ENCODE measurements at regions not wholly inside any gene's neighbourhood (a gene's known extent, or its start where the extent isn't known, plus 50 kb on each side); places are given as distances from the start of the nearest gene placed in this dataset.

DNA sequence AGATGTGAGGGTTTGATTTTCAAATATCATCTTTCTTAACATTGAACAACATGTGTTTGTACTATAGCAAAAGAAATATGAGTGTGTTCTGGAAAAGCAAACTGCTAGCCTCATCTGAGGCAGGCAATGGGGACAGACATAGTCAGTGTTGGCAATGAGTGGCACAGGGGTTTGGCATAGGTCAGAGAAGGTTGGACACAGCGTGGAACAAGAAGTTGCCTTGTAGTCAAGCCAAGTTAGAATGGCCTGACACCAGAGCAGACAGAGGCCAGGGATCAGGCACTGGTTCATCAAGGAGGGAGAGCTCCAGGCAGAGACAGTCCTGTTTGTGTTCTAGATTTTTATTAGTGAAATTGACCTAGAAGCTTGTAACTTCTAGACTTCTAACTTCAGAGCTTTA is 100.8 kb upstream of the TANK start:
- Mint-ChIP-seq H3K27me3 (ENCODE audit: insufficient read depth, unreplicated experiment) (no peaks in the 10 kb centered on the region), H3K36me3 (ENCODE audit: insufficient read depth, unreplicated experiment) (no peaks in the 10 kb centered on the region), H3K9me3 (ENCODE audit: unreplicated experiment) (peaks cover 13% of the 10 kb centered on the region), H3K4me3 (ENCODE audit: unreplicated experiment) (no peak overlapping the region), H3K27ac (ENCODE audit: unreplicated experiment) (no peak overlapping the region), H3K4me1 (ENCODE audit: low read depth, unreplicated experiment) (peaks cover 6% of the 10 kb centered on the region)
- 0 out of 2 replicates have a peak, but pooled peaks cover 4% of the 10 kb centered on the region for H3K4me1 ChIP-seq
- no peaks in the 10 kb centered on the region for H3K9me3 ChIP-seq
- CTCF ChIA-PET, result no interaction called here
- POLR2A ChIA-PET, result no interaction called here
- BruUV-seq (replicated peaks), result no TSS peak
- no peak overlapping the region for H3K4me3 ChIP-seq (ENCODE audit: low read depth, low read length)
- TF ChIP-seq, protein P1, sequence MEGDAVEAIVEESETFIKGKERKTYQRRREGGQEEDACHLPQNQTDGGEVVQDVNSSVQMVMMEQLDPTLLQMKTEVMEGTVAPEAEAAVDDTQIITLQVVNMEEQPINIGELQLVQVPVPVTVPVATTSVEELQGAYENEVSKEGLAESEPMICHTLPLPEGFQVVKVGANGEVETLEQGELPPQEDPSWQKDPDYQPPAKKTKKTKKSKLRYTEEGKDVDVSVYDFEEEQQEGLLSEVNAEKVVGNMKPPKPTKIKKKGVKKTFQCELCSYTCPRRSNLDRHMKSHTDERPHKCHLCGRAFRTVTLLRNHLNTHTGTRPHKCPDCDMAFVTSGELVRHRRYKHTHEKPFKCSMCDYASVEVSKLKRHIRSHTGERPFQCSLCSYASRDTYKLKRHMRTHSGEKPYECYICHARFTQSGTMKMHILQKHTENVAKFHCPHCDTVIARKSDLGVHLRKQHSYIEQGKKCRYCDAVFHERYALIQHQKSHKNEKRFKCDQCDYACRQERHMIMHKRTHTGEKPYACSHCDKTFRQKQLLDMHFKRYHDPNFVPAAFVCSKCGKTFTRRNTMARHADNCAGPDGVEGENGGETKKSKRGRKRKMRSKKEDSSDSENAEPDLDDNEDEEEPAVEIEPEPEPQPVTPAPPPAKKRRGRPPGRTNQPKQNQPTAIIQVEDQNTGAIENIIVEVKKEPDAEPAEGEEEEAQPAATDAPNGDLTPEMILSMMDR (IDR thresholded peaks at IDR 0.05; ENCODE audit: insufficient read depth in 1 of 2, low read depth in 1 of 2, low read length in 1 of 2, severe bottlenecking in 1 of 2, unreplicated experiment in 1 of 2), result no peak
- intact Hi-C loops (cut with micrococcal nuclease; ENCODE audit: unreplicated experiment), result no loop called here
- no peaks in the 10 kb centered on the region for H3K36me3 ChIP-seq (ENCODE audit: control insufficient read depth, insufficient read depth, low read length)
- H3K27me3 ChIP-seq (replicated peaks; ENCODE audit: control insufficient read depth, insufficient read depth, low read length), result no peaks in the 10 kb centered on the region
- no peak for DNase-seq

DNA sequence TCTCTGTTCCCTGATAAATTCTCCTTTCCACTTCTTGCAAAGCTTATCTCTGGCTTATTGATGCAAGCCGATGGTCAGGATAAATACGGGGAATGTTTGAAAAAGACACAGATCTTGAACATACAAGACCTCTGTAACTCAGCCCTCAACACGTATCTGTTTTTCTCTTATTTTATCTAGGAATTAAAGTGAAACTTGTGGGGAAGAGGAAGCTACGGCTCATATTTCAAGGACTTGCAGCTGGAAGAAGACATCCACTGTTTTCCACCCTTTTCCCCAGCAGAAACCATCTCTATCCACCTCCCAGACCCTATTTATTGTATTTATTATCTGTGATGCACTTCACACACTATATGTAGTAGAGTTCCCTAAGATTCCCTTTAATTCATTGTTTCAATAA is 98.4 kb upstream of the TANK start:
- BruUV-seq (replicated peaks), result no TSS peak
- POLR2A ChIA-PET, result interaction anchor here (0.7 kb wide), 1 partner anchor 791 kb away, joined by 5 read pairs; no protein-coding TSS in a partner anchor

DNA sequence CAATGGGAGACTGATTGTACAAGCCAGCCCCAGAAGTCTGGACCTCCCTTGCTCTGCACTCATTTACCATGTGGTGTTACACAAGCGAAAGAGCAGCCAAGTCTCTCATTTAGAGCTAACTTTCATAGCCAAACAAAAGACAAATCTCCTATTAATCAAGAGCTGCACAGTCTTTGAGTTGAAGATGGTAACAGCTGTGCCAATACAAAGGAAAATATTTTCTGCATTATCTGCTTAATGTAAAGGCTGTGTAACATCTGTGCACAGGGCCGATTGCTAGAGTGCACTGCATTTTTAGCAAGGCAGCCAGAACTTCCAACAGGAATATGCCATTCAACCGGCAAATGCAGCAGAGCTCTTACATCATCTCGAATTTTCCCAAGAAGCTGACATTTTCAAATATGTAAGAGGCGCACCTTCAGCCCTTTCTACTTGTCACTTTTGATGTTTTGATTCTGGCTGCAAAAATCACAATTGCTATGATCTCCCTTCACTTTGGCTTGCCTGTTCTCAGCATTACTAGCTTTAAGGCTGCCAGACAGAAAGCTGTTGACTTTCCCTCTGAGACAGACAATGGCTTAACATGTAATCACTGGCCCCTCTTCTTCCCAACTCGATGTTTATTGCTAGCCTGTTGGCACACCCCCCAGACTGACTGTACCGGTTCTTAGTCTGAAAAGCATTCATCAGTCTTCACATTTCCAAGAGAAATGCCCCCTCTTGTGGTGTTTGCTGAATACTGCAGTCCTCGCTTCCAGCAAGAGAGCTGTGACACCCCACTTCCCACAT is 96.9 kb upstream of the TANK start:
- TF ChIP-seq, protein P1 (IDR thresholded peaks at IDR 0.05; ENCODE audit: insufficient read depth in 1 of 2, low read depth in 1 of 2, low read length in 1 of 2, severe bottlenecking in 1 of 2, unreplicated experiment in 1 of 2), result peak; percentile 92 to 93
- BruUV-seq (replicated peaks), result no TSS peak
- Histone ChIP-seq H3K4me1 (0 out of 2 replicates have a peak, but pooled peaks cover 4% of the 10 kb centered on the region), H3K4me3 (ENCODE audit: low read depth, low read length) (no peak overlapping the region), H3K36me3 (ENCODE audit: control insufficient read depth, insufficient read depth, low read length) (no peaks in the 10 kb centered on the region), H3K9me3 (no peaks in the 10 kb centered on the region), H3K27me3 (replicated peaks; ENCODE audit: control insufficient read depth, insufficient read depth, low read length) (no peaks in the 10 kb centered on the region; the same call in 1 of the 2 replicates)
- intact Hi-C loops (cut with micrococcal nuclease; ENCODE audit: unreplicated experiment), result loop anchor here (1.0 to 2.0 kb wide), 5 partner anchors 10 to 953 kb away; partner anchors contain the start of gene TANK
- no peaks in the 10 kb centered on the region for H3K9me3 Mint-ChIP-seq (ENCODE audit: unreplicated experiment)
- no peaks in the 10 kb centered on the region for H3K36me3 Mint-ChIP-seq (ENCODE audit: insufficient read depth, unreplicated experiment)
- ChIA-PET POLR2A (no interaction called here), CTCF (interaction anchor here (0.6 to 1.8 kb wide), 19 partner anchors 8 to 1440 kb away, joined by 3 to 10 read pairs (median 4); no protein-coding TSS in a partner anchor)
- no peak overlapping the region for H3K27ac Mint-ChIP-seq (ENCODE audit: unreplicated experiment)
- peak overlapping the region; percentile 13 for H3K4me3 Mint-ChIP-seq (ENCODE audit: unreplicated experiment)
- H3K4me1 Mint-ChIP-seq (ENCODE audit: low read depth, unreplicated experiment), result peaks cover 6% of the 10 kb centered on the region
- no peaks in the 10 kb centered on the region for H3K27me3 Mint-ChIP-seq (ENCODE audit: insufficient read depth, unreplicated experiment)
- DNase-seq, result peak; percentile 83 to 88

More for the DNA sequence above, 98.4 kb upstream of the TANK start:
- Mint-ChIP-seq H3K27ac (ENCODE audit: unreplicated experiment) (no peak overlapping the region), H3K36me3 (ENCODE audit: insufficient read depth, unreplicated experiment) (no peaks in the 10 kb centered on the region), H3K4me1 (ENCODE audit: low read depth, unreplicated experiment) (peaks cover 6% of the 10 kb centered on the region), H3K9me3 (ENCODE audit: unreplicated experiment) (no peaks in the 10 kb centered on the region), H3K27me3 (ENCODE audit: insufficient read depth, unreplicated experiment) (no peaks in the 10 kb centered on the region), H3K4me3 (ENCODE audit: unreplicated experiment) (no peak overlapping the region)
- Histone ChIP-seq H3K4me1 (0 out of 2 replicates have a peak, but pooled peaks cover 4% of the 10 kb centered on the region), H3K27me3 (replicated peaks; ENCODE audit: control insufficient read depth, insufficient read depth, low read length) (no peaks in the 10 kb centered on the region; the same call in 1 of the 2 replicates), H3K4me3 (ENCODE audit: low read depth, low read length) (no peak overlapping the region), H3K36me3 (ENCODE audit: control insufficient read depth, insufficient read depth, low read length) (no peaks in the 10 kb centered on the region), H3K9me3 (no peaks in the 10 kb centered on the region)
- no peak for DNase-seq
- CTCF ChIA-PET, result no interaction called here
- intact Hi-C loops (cut with micrococcal nuclease; ENCODE audit: unreplicated experiment), result loop anchor here (2.0 kb wide), 1 partner anchor 99 kb away; the partner anchor contains the start of gene TANK
- TF ChIP-seq, protein P1 (IDR thresholded peaks at IDR 0.05; ENCODE audit: insufficient read depth in 1 of 2, low read depth in 1 of 2, low read length in 1 of 2, severe bottlenecking in 1 of 2, unreplicated experiment in 1 of 2), result no peak
